Right renal cortex interstitium (tissue), 3 donors: ENCODE measurements at regions not wholly inside any gene's neighbourhood (a gene's known extent, or its start where the extent isn't known, plus 50 kb on each side); places are given as distances from the start of the nearest gene placed in this dataset.
"Not testable (repeated sequence)": the region's sequence is repeated elsewhere in the genome, so short reads cannot be mapped to it uniquely, and the experiment has no call there.

Experiments
- DNase-seq, 3 donors: peaks; one replicate each; pipeline ENCODE4 v3.0.0-alpha.2; 2013; ENCODE audit warnings: low read depth in 3 of 3, low spot score in 2 of 3

DNA sequence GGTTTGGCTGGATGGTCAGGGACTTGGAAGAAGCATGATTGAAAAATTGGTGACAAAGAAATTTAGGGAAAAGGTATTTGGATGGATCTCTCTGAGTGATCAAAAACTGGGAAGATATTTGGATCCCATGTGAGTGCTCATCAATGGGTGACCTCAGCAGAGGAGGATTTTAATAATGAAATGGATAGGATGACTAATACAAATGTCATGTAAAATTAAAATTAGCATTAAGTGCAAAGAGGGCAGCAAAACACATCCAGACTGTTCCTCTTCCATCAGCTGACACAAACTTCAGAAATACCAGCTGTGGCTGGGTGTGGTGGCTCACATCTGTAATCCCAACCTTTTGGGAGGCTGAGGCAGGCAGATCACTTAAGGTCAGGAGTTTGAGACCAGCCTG is 151.7 kb downstream of the THBS2 start:
- no peak for DNase-seq

DNA sequence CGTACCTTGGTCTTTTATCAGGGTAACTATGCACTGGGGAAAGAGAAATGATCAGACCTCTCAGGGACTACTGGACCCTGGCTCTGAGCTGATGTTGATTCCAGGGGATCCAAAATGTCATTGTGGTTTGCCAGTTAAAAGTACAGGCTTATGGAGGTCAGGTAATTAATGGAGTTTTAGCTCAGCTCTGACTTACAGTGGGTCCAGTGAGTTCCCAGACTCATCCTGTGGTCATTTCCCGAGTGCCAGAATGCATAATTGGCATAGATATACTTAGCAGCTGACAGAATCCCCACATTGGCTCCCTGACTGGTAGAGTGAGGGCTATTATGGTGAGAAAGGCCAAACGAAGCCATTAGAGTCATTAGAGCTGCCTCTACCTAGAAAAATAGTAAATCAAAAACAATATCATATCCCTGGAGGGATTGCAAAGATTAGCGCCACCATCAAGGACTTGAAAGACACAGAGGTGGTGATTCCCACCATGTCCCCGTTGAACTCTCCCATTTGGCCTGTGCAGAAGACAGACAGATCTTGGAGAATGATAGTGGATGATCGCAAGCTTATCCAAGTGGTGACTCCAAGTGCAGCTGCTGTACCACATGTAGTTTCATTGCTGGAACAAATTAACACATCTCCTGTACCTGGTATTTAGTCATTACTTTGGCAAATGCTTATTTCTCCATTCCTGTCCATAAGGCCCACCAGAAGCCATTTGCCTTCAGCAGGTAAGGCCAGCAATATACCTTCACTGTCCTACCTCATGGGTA is 152.4 kb downstream of the THBS2 start:
- DNase-seq: no peak

DNA sequence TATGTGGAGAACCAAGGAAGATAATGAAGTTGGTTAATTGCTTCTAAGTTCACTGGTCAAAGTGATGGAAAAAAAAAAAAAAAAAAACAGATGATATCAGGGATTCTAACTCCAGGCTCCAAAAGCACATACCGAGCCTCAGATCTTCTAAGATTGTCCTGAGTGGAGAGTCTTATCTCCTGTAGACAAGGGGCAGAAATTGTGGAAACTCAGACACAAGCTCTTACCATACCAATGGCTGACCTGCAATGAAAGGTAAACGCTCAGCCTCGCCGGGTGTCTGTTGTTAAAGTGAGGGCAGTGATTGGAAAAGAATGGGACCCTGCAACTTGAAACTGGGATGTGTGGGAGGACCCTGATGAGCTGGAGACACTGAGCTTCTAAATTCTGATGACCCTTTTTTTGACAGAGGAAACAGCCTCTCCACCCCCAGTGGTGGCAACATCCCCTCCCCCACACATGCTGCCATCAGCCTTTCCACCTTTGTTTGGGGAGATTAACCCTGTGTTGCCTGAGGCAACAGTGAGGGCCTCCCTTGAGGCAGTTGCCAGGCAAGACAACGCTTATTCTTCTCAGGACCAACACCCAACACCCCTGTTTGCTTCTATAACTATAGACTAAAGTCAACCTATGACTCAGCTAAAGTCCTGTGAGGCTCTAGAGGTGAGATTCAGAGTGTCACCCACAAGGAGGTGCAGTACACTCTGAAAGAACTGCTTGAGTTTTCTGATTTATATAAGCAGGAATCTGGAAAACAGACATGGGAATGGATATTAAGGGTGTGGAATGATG is 154.0 kb downstream of the THBS2 start:
- DNase-seq: no peak

- not testable (repeated sequence) for DNase-seq
Observed at GRCh38 chr6:169098651-169099050, 155.0 kb downstream of the THBS2 start.

DNA sequence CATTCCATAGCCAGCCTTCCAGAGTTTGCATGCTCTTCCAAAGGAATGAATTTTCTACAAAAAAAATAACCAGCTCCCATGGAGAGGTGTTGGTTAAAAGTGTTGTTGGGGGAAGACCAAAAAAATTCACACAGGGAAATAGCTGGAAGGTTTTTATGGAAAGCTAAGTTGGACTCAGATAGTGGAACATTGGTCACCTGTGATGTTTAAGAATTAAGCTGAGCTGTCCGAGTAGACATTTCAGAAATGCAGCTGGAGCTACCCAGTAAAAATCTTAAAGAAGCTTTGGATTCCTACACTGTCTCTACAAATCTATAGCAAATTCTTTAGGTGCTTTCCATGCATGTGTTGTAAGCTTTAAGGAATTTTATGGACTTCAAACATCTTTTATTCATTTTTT is 155.5 kb downstream of the THBS2 start:
- DNase-seq: no peak

DNA sequence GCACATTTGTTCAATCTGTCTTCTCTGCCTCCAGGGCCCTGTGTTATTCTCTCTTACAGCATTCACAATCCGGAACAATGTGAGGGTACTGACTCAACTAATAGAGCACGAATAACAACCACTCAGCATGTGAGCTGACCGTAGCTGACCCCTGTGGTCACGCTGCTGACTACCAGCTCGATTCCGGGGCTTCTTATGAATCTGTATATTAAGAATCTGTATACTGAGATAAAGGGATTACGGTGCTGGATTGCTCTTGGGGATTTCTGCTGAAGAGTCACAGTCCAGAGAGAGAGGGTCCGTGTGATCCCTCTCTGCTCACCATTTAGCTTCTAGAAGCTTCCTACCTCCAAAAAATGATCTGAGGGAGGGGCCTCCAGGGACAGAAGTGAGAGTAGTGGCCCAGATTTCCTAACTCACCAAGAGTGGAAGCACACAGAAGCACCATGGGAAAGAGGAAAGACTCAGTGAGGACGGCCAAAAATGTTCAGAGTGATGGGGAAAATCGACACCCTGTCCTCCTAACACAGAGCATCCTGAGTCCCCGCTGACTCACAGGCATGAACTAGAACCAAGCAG is 156.2 kb downstream of the THBS2 start:
- no peak for DNase-seq

DNA sequence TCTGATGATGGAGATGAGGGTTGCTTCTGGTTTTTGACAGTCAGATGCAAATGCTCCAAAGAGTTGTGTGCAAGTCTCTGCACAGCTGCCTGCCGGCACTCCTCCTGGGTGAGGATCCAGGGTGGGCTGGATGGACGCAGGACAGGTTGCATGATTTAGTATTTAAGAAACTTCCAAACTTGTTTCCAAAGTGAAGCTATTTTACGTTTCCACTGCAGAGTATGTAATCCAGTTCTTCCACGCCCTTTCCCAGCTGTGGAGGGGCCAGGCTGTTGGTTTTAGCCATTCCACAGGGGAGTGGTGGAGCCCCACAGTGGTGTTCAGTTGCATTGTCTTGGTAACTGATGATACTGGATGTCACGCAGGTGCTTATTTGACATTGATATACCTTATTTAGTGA is 157.3 kb downstream of the THBS2 start:
- DNase-seq: no peak

DNA sequence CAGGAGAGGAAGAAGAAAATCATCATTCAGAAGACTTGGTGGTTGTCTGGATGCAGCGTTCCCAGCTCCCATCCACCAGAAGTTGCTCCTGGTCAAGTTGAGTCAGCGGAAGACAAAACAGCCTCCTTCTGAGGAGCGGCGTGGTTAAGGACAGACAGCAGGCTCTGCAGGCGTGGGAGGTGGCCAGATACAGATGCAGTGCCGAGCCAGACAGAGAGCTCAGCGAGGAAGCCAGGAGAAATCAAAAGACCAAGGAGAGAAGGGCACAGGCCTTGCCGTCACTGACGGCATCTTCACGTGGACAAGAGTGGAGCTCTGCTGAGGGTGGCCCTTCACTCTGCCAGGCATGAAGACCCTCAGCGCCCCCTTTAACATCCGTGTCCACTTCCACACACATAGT is 158.5 kb downstream of the THBS2 start:
- DNase-seq: no peak

- no peak for DNase-seq
Observed at GRCh38 chr6:169094552-169094950, 159.1 kb downstream of the THBS2 start.

- no peak for DNase-seq
Observed at GRCh38 chr6:169093770-169094551, 159.7 kb downstream of the THBS2 start.

DNA sequence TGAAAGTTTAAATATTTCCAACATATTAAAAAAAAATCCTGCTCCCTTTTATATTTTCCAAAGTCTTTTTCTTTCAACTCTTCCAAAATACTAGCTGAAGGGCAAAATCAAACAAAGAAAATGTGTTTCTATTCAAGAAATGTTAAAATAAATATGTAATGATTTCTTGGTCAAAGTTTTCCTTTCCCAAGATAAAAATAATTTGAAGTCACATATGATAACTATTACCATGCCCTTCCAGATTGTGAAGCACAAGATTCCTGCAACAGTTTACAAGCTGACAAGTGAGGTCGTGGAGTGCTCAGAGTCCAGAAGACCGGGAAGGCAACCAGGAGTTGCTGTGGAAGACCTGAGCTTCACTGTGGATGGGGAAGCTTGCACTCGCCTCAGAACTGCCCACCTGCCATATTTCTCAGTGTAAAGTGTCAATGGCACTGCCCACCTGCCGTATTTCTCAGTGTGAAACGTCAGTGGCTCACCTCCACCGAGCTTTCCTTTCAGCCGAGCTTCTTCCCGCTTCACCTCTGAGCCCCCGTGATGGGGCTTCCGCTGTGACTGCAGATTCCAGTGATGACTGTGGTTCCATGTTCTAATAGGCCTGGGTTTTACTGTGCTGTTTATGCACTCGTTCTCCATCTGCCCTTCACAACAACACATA is 160.5 kb downstream of the THBS2 start:
- no peak for DNase-seq

DNA sequence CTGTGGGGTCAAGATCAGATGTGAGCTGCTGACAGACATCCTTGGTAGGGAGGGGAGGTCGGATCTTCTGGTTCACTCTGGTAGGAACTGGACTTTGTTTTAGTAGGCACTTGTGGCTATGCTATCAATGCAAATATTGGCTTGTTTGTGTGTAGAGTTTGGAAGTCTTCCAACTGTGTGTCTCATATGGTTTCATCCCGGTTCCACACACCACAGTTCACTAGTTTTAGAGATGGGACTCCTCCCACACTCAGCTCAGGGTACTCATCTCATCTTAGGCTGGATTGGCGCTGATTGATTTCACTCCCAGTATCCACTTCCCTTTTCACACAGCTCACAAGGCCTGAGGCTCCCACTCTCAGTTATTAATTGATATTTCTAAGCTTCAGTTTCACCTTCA is 161.3 kb downstream of the THBS2 start:
- DNase-seq: no peak

DNA sequence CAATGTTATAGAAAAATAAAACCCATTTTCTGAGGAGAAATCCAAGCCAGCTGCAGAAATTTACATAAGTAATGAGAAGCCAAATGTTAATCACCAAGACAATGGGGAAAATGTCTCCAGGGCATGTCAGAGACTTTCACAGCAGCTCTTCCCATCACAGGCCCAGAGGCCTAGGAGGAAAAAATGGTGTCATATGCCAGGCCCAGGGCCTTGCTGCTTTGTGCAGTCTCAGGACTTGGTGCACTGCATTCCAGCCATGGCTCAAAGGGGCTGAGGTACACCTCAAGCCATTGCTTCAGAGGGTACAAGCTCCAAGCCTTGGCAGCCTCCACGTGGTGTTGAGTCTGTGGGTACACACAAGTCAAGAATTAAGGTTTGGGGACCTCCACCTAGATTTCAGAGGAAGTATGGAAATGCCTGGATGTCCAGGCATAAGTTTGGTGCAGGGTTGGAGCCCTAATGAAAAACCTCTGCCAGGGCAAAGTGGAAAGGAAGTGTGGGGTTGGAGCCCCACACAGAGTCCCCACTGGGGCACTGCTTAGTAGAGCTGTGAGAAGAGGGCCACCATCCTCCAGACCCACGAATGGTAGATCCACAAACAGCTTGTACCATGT is 163.0 kb downstream of the THBS2 start:
- DNase-seq: not testable (repeated sequence)

DNA sequence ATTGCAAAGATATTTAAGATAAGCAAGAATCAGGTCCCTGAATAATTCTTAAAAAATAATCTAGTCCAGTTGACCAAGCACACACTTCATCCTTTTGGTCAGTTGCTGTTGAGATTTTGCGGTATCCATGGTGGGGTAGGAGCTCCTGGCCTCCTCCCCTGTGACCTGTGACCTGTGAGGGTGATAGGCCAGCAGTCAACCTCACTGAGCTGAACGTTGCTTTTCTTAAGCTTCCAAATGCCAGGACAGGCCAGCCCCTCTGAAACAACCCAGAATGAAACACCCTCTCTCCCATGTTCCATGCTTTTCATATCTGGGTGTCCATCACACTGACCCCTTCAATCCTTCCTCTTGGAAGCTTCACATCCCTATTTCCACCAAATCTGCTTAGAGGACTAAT is 164.9 kb downstream of the THBS2 start:
- DNase-seq: no peak

- no peak for DNase-seq
Observed at GRCh38 chr6:169087443-169088041, 166.1 kb downstream of the THBS2 start.

DNA sequence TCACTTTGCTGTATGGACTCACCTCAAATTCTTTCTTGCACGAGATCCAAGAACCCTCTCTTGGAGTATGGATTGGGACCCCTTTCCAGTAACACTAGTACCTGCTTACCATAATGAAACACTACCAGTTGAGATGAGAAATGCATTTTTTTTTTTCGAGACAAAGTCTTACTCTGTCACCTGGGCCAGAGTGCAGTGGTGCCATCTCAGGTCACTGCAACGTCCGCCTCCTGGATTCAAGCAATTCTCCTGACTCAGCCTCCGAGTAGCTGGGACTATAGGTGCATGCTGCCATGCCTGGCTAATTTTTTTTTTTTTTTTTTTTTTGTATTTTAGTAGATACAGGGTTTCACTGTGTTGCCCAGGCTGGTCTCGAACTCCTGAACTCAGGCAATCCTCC is 167.0 kb downstream of the THBS2 start:
- not testable (repeated sequence) for DNase-seq

DNA sequence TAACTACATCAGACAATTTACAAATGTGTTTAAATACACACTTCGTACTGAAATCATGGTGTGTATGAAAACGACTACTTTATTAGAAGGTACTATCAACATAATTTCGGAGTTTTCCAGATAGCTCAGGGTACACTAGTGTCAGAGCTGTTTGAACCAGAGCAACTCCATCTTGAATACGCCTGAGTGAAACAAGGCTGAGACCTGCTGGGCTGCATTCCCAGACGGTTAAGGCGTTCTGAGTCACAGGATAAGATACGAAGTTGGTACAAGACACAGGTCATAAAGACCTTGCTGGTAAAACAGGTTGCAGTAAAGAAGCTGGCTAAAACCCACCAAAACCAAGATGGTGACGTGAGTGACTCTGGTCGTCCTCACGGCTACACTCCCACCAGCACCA is 167.6 kb downstream of the THBS2 start:
- no peak for DNase-seq

DNA sequence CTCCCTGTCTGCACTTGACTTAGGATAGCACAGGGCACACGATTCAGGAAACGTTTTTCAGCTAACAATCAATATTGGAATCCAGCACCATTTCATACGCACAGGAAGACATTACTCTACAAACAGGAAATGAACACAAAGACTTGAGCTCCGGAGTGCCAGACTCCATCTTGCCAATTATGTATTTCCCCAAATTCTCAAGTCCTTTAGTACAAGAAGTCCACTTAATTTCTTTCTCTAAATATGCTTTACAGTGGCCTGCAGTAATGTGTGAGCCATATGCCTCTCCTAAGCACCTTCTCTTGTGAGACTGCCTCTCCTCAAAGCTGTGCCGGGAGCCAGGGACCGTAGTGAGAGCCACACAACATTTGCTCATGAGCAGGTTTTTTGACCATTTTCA is 168.2 kb downstream of the THBS2 start:
- no peak for DNase-seq

- DNase-seq: not testable (repeated sequence)
Observed at GRCh38 chr6:169084557-169084956, 169.1 kb downstream of the THBS2 start.

DNA sequence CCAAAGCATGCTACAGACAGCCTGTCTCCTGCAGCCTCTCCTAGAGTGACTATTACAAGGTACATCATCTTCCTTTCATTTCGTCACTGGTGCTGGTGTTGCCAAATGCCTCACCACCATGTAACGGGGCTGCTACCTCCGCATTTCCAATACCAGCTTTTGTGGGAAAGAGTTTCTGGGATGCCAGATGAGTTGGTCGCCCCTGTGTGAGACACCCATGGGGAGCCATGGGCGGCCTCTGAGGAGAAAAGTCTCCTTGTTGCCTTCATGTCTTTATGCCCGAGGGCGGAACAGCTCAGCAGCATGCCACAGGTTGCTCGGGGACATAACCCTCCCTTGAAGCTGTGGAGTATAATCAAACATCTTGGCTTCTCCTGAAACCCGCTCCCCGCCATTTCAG is 169.6 kb downstream of the THBS2 start:
- DNase-seq: no peak
